SH-SY5Y (cell line): ENCODE measurements at regions not wholly inside any gene's neighbourhood (a gene's known extent, or its start where the extent isn't known, plus 50 kb on each side); places are given as distances from the start of the nearest gene placed in this dataset.

ENCODE experiments used
- GATA2 ChIP-seq: IDR thresholded peaks from 2 replicates; pipeline ENCODE4 v1.6.1; 2011; ENCODE audit warnings: mild to moderate bottlenecking, low read depth, low read length
- GATA3 ChIP-seq: IDR thresholded peaks from 2 replicates; pipeline ENCODE4 v1.6.1; 2011; ENCODE audit warnings: low read depth, mild to moderate bottlenecking, low read length, moderate library complexity

GRCh38 chr6:119683671-119684070 lies 334.1 kb upstream of the MAN1A1 start:
- no peak for TF ChIP-seq GATA3
- TF ChIP-seq GATA2: no peak
